NCI-H510A (cell line): ENCODE measurements at regions not wholly inside any gene's neighbourhood (a gene's known extent, or its start where the extent isn't known, plus 50 kb on each side); places are given as distances from the start of the nearest gene placed in this dataset.

ENCODE experiments used
- DNase-seq: peaks from one replicate; lab custom pipeline; 2025; lab: John Stamatoyannopoulos, UW

DNA sequence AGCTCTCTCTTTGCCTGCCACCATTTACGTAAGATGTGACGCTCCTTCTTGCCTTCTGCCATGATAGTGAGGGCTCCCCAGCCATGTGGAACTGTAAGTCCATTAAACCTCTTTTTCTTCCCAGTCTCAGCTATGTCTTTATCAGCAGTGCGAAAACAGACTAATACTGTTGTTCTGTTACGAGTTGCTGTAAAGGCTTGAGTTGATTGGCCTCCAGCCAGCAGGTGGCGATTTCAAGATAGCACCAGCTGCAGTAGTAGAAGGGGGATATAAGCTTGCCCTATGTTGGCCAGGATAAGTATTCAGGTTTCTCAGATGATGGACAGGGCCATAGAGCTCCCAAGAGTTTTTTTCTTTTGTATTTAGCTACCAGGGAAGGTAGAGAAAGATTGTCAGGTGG, 385.5 kb downstream of the MZT1 start:
- no peak for DNase-seq

DNA sequence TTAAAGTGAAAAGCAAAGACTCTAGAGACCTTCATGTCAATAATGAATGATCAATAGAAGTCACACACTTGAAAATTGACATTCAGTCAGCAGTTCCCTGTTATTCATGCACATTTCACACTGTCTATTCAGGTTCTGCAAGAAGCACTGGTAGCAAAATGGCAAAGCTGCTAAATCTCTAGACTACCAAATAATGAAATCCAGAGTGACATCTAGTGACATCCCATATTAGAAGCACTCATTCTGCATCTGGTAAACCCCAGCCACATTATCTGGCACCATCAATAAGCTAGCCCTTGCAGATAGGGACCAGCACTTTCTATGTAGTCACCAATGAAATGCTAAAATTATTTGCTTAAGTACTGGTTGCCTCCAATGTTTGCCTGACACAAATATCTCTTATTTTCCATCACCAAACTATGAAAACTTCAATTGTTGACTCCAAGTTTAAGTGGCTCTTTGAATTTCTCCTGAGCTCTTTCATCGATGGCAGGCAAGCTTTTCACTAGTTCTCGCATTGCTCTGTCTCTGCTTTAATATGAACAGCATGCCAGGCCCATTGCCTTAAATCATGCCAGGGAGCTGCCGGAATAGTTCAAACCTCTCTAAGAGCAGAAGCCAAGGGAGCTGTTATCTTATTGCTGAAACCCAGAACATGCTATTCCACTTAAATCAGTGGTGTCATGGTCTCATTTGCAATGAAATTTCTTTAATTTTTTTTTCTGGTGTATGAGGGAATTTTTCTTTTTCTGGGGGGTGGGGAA, 409.9 kb downstream of the MZT1 start:
- DNase-seq = peak; percentile 0

DNA sequence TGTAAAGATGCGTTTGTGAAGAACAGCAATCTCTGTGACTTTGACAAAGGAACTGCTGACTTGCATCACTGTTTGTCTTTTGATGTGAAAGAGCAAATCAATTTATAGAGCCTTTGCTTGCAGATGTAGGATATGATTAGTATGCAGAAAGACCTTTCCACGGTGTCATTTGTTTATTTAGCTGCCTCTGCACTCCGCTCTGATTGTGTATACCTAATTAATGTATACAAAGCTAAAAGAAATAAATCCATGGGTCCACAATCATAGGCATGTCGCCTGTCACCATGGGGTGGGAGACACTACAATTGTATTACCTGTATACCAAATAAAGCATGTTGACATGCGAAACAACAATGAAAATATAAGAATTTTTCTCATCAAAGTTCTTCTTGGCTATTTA, 410.7 kb downstream of the MZT1 start:
- peak; percentile 6 for DNase-seq

DNA sequence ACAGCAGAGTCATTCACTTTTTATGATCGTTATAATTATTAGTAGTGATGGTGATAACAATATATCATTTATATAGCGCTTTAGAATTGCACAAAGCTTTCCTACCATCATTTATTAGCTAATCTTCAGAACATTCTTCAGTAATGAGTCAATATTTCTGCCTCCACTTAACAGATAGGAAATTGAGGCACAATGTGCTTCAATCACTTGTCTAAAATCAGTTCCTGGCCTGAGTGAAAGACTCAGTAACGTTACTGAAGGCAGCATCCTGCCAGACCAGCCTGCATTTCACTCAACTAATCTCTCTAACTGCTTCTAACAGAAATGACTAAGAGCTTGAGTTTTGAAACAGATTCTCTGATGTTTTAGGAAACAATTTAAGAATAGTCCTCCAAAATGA, 412.1 kb downstream of the MZT1 start:
- DNase-seq = no peak

DNA sequence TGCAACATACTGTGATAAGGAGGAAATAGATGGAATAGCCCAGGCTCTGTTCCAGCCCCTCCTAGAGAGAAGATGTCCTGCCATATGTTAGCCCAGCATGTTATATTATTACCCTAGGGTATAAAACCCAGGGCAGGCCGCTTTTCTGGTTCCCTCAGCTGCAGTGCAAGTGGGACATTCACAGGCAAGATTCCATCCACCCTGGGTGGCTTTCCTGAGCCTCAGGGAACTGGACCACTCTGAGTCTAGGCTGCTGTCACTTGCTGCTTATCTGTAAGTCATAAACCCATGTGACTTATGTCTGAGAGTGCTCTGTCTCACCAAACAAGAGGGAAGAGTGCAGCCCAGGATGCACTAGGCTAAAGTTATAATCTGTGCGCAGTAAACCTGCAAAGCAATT, 413.2 kb downstream of the MZT1 start:
- DNase-seq = no peak

DNA sequence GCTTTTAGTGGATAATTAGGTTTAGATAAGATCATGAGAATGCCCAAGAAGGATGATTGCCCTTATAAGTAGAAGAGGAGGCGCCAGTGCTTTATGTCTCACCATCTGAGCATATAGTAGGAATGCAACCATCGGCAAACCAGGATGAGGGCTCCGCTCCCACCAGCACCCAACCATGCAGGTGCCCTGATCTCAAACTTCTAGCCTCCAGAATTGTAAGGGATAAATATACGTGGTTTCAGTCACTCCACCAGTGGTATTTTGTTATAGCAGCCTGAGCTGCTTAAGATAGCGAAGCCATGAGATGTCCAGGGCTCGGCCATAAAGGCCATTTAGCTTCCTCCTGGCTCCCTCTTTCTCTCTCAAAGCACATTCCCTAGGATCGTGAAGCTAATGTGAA, 413.9 kb downstream of the MZT1 start:
- DNase-seq = no peak

DNA sequence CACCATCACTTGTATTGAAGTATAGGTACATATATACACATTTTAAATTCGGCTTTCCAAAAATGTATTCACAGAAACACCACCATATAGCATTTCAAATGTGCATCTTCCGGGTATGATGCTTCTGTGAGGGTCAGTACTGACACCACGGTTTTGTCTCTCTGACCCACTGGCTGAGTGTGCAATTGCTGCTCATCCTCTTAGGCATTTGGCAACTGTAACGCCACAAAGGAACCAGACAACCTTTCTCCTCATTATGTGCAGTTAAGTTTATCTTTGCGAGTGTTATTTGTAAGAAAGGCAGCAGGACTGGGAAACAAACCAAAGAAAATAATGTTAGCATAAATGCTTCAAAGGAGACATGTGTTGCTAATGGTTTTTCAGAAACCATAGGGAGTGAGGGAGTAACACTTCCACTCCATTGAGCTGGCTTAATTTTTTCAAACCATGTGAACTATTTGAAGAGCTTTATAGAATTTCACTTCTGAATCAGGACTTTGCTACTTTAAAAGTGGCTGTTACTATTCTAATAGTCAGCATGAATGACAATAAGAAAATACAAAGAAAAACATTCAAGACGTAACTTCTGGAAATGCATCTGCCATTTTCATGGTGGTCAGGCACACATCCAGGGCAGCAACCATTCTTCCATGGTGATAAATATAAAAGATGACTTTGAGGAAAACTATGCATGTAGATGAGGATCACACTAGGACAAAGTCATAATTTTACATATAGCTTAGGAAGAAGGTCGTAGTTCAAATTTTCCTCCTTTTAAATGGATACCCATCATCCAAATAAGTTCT, 423.3 kb downstream of the MZT1 start:
- no peak for DNase-seq

DNA sequence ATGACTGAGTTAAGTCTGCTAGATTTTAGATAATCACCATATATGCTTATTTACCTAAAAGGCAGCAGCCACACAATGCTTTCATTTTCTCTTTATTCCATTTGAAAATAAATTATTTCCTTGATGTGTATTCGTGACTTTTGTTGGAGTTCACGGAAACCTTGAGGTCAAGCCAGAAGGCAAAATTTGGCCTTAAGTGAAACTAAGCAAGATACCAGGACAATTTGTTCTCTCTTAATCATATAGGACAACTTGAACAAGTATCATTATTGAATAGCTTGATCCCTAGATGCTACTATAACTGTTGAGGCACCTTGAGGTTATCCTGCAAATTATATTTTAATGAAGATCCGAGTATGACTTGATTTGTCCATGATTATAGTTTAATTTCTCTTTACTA, 429.2 kb upstream of the DACH1 start:
- no peak for DNase-seq

DNA sequence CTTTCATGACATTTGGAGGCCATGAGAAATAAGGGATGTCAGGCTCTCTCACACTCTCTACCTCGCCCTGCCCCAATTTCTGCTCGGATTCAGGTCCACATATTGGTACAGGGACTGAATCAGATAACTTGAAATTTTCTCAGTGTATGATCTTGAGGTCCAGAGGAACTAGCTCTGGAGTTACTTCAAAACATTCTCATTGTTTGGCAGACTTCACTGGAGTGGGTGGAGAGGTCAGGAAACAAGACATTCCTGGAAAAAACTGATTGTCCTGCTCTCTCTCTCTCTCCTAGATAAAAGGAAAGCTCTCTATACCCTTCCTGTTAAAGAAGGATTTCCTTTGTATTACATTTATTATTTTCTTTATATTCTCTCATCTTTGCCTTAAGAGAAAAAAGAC, 428.1 kb upstream of the DACH1 start:
- no peak for DNase-seq

DNA sequence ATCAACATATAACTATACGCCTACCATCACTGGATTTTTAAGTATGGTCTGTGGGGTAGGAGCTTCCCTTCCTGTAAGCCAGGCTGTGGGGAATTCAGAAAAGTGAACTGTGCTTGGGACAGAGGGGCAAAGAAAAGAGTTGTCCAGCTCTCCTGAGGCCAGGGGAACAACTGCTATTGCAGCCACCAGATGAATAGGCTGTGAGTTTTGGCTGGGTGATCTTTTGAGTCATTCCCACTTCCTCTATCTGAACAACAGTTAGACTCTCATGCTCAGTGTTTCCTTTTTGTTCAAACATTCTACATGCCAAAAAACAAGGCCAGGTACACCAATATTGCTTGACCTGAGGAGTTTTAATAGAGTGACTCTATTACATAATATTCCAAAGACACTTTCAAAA, 426.2 kb upstream of the DACH1 start:
- no peak for DNase-seq

DNA sequence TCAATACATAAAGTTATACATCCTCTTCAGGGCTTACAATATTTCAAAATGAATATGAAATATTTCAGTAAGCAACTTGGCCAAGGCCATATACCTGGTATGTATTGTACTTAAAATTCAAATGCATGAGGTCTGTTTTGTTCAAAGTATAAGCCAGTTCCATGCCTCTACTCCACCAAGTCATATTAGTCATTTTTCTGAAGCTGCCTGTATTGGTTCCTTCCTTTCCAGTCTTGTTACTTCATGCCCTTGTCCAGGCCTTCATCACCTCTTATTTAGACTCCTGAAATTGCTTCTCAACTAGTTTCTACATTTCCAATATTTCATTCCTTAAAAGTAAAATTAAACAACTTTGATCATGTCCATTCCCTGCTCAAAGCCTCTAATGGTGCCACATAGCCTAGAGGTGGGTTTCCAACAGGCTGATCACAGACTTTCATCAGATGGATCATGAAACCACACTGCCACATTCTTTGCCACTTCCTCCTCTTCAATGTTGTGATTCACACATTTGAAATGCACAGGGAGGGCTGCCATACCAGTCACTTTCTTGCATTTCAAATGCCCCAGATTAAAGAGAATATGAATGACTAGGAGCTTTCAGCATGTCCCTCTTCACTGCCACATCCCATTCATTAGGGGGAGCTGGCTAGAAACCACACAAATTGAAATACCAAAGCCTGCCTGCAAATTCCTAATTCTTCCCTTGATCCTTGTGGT, 424.1 kb upstream of the DACH1 start:
- no peak for DNase-seq

DNA sequence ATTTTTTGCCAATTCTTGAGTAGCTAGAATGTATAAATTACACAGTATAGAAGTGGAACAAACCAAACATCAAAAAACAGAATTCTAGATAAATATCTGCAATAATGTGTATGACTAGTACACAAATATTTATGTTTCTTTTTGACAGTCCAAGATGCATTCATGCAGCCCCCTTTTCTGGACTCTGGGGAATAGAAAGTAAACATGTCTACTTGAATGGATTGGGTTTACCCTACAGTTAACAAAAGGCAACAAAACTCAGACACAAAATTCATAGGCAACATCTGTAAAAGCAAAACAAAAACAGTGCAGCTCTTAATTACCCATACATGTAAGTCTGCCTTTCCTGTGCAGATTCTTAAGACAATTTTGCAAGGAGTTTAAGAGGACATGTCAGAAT, 419.4 kb upstream of the DACH1 start:
- no peak for DNase-seq

DNA sequence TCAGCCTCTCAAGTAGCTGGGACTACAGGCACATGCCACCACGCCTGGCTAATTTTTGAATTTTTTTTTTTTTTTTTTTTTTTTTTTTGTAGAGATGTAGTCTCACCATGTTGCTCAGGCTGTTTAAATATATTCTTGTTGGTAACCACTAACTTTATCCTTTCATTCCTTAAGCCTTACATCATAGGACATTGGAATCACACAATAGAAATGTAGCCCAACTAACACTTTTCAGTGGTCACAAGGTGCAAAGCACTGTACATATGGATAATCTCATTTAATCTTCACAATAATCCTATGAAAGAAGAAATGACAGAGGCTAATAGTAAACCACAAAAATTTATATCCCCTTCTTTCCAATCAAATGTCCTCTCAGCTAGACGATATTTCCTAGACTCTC, 417.8 kb upstream of the DACH1 start:
- DNase-seq = no peak

DNA sequence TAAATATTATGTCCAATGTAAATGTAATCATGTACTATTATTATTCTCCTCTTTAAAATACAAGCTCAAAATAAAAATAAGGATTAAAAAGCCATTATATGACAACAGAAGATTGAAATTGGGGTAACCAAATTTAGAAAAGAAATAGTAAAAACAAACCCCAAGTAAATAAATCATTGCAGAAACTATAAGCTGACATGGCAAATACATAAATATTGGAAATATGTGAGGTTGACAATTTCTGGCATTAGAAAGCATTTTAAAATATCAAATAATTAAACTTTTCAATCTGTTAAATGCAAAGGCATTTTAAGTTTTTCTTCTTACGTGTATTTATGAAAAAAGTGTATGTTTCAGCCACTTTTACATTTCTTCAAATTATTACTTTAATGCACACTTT, 394.7 kb upstream of the DACH1 start:
- no peak for DNase-seq

DNA sequence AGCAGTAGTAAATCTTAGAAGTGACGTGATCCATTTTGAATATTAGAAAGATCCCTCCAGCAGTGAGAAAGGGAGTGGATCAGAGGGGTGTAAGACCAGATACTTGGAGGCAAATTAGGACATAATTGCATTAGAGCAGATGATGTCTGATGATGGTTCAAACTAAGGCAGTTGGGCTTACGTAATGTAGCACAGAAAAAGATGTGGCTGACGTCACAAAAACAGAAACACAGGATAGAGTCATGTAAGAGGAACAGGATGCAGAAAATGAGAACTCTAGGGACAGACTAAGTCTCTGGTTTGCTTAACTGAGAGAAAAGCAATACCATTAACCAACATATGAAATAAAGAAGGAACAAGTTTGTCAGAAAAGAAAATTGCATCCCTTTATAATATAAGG, 392.5 kb upstream of the DACH1 start:
- no peak for DNase-seq

DNA sequence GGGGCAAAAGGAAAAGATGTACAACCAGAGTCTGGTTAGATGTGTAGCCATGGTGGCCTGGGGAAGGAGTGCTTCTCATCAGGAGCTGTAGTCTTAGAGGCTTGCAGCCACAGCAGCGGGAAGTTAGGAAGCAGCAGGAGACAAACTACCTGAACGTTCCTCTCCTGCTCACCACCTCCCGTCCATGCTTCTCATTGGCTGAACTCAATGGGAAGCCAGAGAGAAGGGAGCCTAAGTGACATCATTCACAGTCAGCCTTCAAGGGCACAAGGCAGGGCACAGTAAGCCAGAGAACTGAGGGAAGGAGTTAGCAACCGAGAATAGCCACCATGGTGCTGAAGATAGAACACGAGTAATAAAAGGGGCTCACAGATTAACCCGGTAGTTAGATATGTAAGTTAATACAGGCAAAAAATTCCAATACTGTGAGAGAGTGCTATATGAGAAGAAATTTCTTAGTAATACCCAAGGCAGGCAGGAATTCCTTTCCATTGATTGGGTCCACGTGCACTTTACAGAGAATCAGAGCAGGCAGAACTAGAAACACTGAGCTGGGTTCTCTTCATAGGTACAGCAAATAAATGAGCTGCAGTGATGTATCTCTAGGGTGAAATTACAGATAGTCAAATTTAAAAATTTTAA, 391.5 kb upstream of the DACH1 start:
- DNase-seq = no peak

DNA sequence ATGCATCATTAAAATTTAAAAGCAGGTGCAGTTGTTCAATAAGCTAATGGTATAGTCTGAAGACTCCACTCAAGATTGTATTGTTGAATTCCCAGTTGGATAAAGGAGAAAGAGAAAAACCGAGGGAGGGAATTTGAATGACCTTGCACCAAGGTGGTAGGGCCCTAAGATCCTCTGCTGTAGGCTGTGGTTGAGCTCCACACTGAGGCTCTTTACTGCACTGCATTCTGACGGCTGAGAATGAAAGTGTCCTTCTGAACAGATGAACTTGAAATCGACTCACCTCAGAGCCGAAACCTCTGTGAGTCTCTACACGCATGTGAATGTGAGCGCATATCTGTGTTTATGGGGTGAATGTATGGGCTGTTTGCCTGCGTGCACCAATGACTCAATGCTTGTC, 388.9 kb upstream of the DACH1 start:
- DNase-seq = no peak

DNA sequence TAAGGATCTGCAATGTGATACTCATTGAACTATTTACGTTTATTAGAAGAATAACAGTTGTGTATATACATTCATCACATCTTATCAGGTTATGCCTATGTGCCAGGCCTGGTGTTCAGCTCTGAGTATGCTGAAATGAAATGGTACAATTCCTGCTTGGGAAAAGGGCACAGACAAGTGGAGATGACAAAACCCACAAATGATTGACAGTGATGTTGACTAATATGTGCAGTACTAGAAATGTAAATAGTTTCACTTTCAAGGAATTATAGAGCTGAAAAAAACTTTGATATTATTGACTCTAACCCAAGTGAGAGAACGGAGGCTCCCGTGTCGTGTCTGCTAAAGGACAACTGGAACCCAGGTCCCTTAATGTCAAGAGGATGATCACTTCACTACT, 386.8 kb upstream of the DACH1 start:
- DNase-seq = no peak

DNA sequence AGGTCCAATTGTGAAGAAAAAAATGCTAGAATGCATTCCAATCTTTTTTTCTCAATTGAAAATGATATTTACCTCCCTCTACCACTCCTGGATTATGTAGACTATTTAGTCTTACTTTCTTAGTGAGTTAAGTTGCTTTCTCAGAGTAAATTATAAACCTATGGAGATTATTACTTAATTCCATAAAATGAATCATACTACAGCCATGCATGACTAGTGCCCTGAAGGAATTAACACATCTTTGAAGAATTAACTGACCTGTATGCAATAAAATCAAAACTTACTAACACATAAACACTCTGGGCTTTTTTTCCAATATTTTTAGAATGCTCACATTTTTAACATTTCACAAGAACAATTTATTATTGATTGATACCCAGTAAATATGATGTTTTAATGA, 379.4 kb upstream of the DACH1 start:
- DNase-seq = no peak

DNA sequence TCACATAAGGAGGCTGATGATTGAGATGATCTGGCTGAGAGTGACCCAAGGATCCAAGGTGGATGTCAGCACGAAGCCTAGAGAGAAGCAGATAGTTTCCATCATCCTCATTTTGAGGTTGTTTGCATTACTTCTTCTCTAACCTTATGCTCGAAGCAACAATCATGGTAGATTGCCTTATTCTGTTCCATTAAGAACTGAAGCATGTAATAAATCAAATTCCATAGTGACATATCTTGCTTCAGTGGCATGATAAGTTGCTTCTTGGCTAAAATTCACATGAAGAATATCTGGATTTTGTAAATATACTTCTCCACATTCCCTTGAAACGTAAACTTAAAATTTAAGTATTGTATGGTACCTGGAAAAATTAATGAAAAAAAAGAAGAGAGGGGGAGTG, 377.8 kb upstream of the DACH1 start:
- DNase-seq = no peak

DNA sequence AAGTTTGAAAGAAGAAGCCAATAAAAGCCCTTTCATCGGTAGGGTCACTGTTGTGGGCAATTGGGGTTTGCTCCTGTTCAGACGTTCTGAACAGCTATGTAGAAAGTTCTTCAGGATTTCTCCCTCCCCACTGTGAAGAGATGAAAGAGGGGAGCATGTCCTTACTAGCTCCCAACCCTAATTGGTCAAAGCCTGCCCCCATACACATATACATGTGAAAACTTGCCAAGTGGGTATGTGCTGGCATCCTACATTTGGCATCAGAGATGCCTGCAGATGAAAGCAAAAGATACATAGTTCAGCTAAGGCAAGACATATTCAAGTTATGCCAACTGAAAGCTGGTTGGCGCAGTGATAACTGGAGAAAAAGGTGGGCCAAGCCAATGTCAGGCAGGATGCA, 363.1 kb upstream of the DACH1 start:
- DNase-seq = no peak

DNA sequence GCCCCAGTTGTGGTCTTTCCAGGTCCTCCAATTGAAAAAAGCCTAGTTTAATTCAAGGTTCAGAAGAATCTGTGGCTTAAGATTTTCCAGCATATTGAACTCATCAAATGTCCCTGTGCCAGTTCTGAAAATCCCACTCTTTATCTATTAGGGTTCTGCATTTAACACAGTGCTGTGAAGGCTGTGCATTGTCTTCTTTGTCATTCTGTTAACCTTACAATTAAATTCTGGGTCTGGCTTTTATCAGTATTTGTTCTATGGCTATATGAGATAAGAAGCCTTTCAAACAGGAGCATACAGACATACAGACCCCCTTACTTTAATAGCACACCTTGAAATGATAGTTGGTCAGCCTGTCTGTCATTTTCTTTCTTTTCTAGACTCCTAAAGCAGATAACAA, 362.1 kb upstream of the DACH1 start:
- no peak for DNase-seq
